HEK293 (cell line): ENCODE measurements at regions not wholly inside any gene's neighbourhood (a gene's known extent, or its start where the extent isn't known, plus 50 kb on each side); places are given as distances from the start of the nearest gene placed in this dataset.

Experiments
- ATF2 ChIP-seq: fragments of 450-650 bp; formaldehyde crosslinking; IDR thresholded peaks from 2 replicates; pipeline ENCODE4 v1.5.1; 2016; ENCODE audit warnings: missing biosample characterization, missing genetic modification characterization, low read depth
- CTCF ChIP-seq: fragments of 450-650 bp; formaldehyde crosslinking; IDR thresholded peaks from 2 replicates; pipeline ENCODE4 v1.5.1; 2016; ENCODE audit warnings: missing biosample characterization, missing genetic modification characterization
- REST ChIP-seq: fragments of 450-650 bp; formaldehyde crosslinking; IDR thresholded peaks from 2 replicates; pipeline ENCODE4 v1.5.1; 2016; ENCODE audit warnings: missing biosample characterization, missing genetic modification characterization
- SALL2 ChIP-seq: fragments of 450-650 bp; formaldehyde crosslinking; IDR thresholded peaks from 2 replicates; pipeline ENCODE4 v1.5.0; 2017; ENCODE audit warnings: missing biosample characterization, mild to moderate bottlenecking, missing genetic modification characterization, borderline replicate concordance
- TCF7L2 ChIP-seq: IDR thresholded peaks from 2 replicates; pipeline ENCODE4 v1.6.1; 2011; ENCODE audit warnings: low read depth, mild to moderate bottlenecking, inconsistent platforms, low read length, moderate library complexity, borderline replicate concordance
- ZBTB7A ChIP-seq: fragments of 450-650 bp; formaldehyde crosslinking; IDR thresholded peaks from 2 replicates; pipeline ENCODE4 v1.5.1; 2016; ENCODE audit warnings: low read depth, missing biosample characterization, missing genetic modification characterization
- ZNF121 ChIP-seq: fragments of 450-650 bp; formaldehyde crosslinking; IDR thresholded peaks from 2 replicates; pipeline ENCODE4 v1.5.1; 2016; ENCODE audit warnings: missing biosample characterization, missing genetic modification characterization
- ZNF175 ChIP-seq: fragments of 450-650 bp; formaldehyde crosslinking; IDR thresholded peaks from 2 replicates; pipeline ENCODE4 v1.5.1; 2016; ENCODE audit warnings: missing biosample characterization, missing genetic modification characterization
- ZNF221 ChIP-seq: fragments of 450-650 bp; formaldehyde crosslinking; IDR thresholded peaks from 2 replicates; pipeline ENCODE4 v1.5.1; 2017; ENCODE audit warnings: missing biosample characterization, missing genetic modification characterization, borderline replicate concordance
- ZNF24 ChIP-seq: fragments of 450-650 bp; formaldehyde crosslinking; IDR thresholded peaks from 2 replicates; pipeline ENCODE4 v1.5.1; 2016; ENCODE audit warnings: missing biosample characterization, missing genetic modification characterization
- ZNF26 ChIP-seq: fragments of 450-650 bp; formaldehyde crosslinking; IDR thresholded peaks from 2 replicates; pipeline ENCODE4 v1.5.1; 2016; ENCODE audit warnings: missing biosample characterization, missing genetic modification characterization
- ZNF433 ChIP-seq: fragments of 450-650 bp; formaldehyde crosslinking; IDR thresholded peaks from 2 replicates; pipeline ENCODE4 v1.5.1; 2016; ENCODE audit warnings: missing biosample characterization, missing genetic modification characterization, low read depth
- ZNF670 ChIP-seq: fragments of 450-650 bp; formaldehyde crosslinking; IDR thresholded peaks from 2 replicates; pipeline ENCODE4 v1.5.1; 2016; ENCODE audit warnings: missing biosample characterization, missing genetic modification characterization, low read depth

GRCh38 chr5:84614906-84615305 is 230.2 kb upstream of the EDIL3 start:
- no peak for TF ChIP-seq CTCF (tag by site-specific recombination)
- TF ChIP-seq ZNF121 (tag by site-specific recombination): no peak
- no peak for TF ChIP-seq REST (tag by site-specific recombination)
- TF ChIP-seq ZNF670: no peak
- TF ChIP-seq TCF7L2: no peak
- no peak for TF ChIP-seq ZBTB7A (tag by site-specific recombination)
- no peak for TF ChIP-seq ZNF26 (tag by site-specific recombination)
- TF ChIP-seq ZNF175 (tag by site-specific recombination): no peak
- no peak for TF ChIP-seq ZNF24 (tag by site-specific recombination)
- TF ChIP-seq ZNF433 (tag by site-specific recombination): no peak
- no peak for TF ChIP-seq SALL2 (tag by site-specific recombination)
- TF ChIP-seq ZNF221: no peak
- TF ChIP-seq ATF2 (tag by site-specific recombination): no peak
